A673 (cell line): ENCODE measurements at regions not wholly inside any gene's neighbourhood (a gene's known extent, or its start where the extent isn't known, plus 50 kb on each side); places are given as distances from the start of the nearest gene placed in this dataset.

Source experiments
- BruUV-seq: library from RNA; stranded (reverse); fragments of 400-500 nt; replicated peaks from 2 replicates; lab custom pipeline; 2021; lab: Mats Ljungman, UMichigan
- CTCF ChIA-PET: fragments of 300-600 bp; sonication (Branson Sonifier 250); formaldehyde crosslinking; loops from one replicate; lab custom pipeline; 2022; ENCODE audit warnings: antibody characterized with exemption; lab: Charles Lee
- POLR2A ChIA-PET: fragments of 300-600 bp; sonication (Branson Sonifier 250); formaldehyde crosslinking; loops from one replicate; lab custom pipeline; 2022; ENCODE audit warnings: antibody characterized with exemption; ENCODE audit not compliant: low non-redundant PET; lab: Charles Lee
- DNase-seq: peaks from one replicate; pipeline ENCODE4 v3.0.0-alpha.2; 2015; ENCODE audit warnings: low spot score
- H3K27ac ChIP-seq: fragments of 200-600 bp; sonication (generic); 2 replicates; pipeline ENCODE4 v1.5.1; 2016; ENCODE audit warnings: mixed run types, low read depth, mild to moderate bottlenecking, mixed read lengths, antibody characterized with exemption, low read length; ENCODE audit not compliant: poor library complexity, severe bottlenecking
- H3K27me3 ChIP-seq: fragments of 200-600 bp; sonication (generic); replicated peaks from 2 replicates; pipeline ENCODE4 v1.6.1; 2017; ENCODE audit warnings: mixed run types, low read depth, mild to moderate bottlenecking, mixed read lengths, antibody characterized with exemption, low read length; ENCODE audit not compliant: insufficient read depth, poor library complexity
- H3K36me3 ChIP-seq: fragments of 200-600 bp; sonication (generic); 2 replicates; pipeline ENCODE4 v1.6.1; 2016; ENCODE audit warnings: mixed run types, mild to moderate bottlenecking, mixed read lengths, antibody characterized with exemption, low read length; ENCODE audit not compliant: insufficient read depth, poor library complexity, severe bottlenecking
- H3K4me1 ChIP-seq: fragments of 200-600 bp; sonication (generic); 2 replicates; pipeline ENCODE4 v1.6.1; 2017; ENCODE audit warnings: mixed run types, mild to moderate bottlenecking, mixed read lengths, antibody characterized with exemption, low read length; ENCODE audit not compliant: insufficient read depth, poor library complexity, severe bottlenecking
- H3K4me3 ChIP-seq: fragments of 200-600 bp; sonication (generic); 2 replicates; pipeline ENCODE4 v1.5.1; 2016; ENCODE audit warnings: low read depth, mixed run types, mild to moderate bottlenecking, mixed read lengths, low read length; ENCODE audit not compliant: poor library complexity, severe bottlenecking
- H3K9me3 ChIP-seq: fragments of 200-600 bp; sonication (generic); 2 replicates; pipeline ENCODE4 v1.6.1; 2016; ENCODE audit warnings: mixed run types, low read depth, mild to moderate bottlenecking, mixed read lengths, antibody characterized with exemption, low read length; ENCODE audit not compliant: poor library complexity, severe bottlenecking
- EZH2 ChIP-seq: fragments of 200-600 bp; sonication (generic); IDR thresholded peaks from 2 replicates; pipeline ENCODE4 v1.6.1; 2017; ENCODE audit warnings: borderline replicate concordance, low read depth, mild to moderate bottlenecking, mixed read lengths, antibody characterized with exemption, low read length; ENCODE audit not compliant: poor library complexity, severe bottlenecking
- intact Hi-C: fragments of 100-400 bp; cut with micrococcal nuclease; formaldehyde crosslinking; loops from one replicate; pipeline ENCODE4 v1.10.0; 2022; ENCODE audit not compliant: unreplicated experiment
- TF ChIP-seq, protein P1 (sequence below): fragments of 300-800, 200-600 bp; sonication (generic); conservative IDR thresholded peaks from 2 replicates; pipeline ENCODE4 v1.5.1; 2017; ENCODE audit warnings: low read depth, mild to moderate bottlenecking, antibody characterized with exemption, low read length, moderate library complexity, mixed read lengths

- Histone ChIP-seq H3K27me3 (no peaks in the 10 kb centered on the region), H3K36me3 (no peaks in the 10 kb centered on the region), H3K27ac (no peak overlapping the region), H3K4me3 (no peak overlapping the region), H3K4me1 (no peaks in the 10 kb centered on the region), H3K9me3 (no peaks in the 10 kb centered on the region)
- DNase-seq, result no peak
- intact Hi-C loops, result no loop called here
- ChIA-PET POLR2A (no interaction called here), CTCF (interaction anchor here (0.5 kb wide), 1 partner anchor 14 kb away, joined by 4 read pairs; no protein-coding TSS in a partner anchor)
- TF ChIP-seq, protein P1, sequence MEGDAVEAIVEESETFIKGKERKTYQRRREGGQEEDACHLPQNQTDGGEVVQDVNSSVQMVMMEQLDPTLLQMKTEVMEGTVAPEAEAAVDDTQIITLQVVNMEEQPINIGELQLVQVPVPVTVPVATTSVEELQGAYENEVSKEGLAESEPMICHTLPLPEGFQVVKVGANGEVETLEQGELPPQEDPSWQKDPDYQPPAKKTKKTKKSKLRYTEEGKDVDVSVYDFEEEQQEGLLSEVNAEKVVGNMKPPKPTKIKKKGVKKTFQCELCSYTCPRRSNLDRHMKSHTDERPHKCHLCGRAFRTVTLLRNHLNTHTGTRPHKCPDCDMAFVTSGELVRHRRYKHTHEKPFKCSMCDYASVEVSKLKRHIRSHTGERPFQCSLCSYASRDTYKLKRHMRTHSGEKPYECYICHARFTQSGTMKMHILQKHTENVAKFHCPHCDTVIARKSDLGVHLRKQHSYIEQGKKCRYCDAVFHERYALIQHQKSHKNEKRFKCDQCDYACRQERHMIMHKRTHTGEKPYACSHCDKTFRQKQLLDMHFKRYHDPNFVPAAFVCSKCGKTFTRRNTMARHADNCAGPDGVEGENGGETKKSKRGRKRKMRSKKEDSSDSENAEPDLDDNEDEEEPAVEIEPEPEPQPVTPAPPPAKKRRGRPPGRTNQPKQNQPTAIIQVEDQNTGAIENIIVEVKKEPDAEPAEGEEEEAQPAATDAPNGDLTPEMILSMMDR, result no peak
- no TSS peak for BruUV-seq
These were observed 253.6 kb upstream of the NOX3 start for GRCh38 chr6:155709262-155709661.

- intact Hi-C loops, result no loop called here
- H3K4me1 ChIP-seq, result no peaks in the 10 kb centered on the region
- CTCF ChIA-PET, result no interaction called here
- H3K4me3 ChIP-seq, result no peak overlapping the region
- no peak for TF ChIP-seq EZH2
- TF ChIP-seq, protein P1, result no peak
- BruUV-seq, result no TSS peak
- no peaks in the 10 kb centered on the region for H3K36me3 ChIP-seq
- no peak overlapping the region for H3K27ac ChIP-seq
- H3K9me3 ChIP-seq, result no peaks in the 10 kb centered on the region
- POLR2A ChIA-PET, result no interaction called here
- no peaks in the 10 kb centered on the region for H3K27me3 ChIP-seq
- no peak for DNase-seq
These were observed 252.5 kb upstream of the NOX3 start for GRCh38 chr6:155708100-155708499.

DNA sequence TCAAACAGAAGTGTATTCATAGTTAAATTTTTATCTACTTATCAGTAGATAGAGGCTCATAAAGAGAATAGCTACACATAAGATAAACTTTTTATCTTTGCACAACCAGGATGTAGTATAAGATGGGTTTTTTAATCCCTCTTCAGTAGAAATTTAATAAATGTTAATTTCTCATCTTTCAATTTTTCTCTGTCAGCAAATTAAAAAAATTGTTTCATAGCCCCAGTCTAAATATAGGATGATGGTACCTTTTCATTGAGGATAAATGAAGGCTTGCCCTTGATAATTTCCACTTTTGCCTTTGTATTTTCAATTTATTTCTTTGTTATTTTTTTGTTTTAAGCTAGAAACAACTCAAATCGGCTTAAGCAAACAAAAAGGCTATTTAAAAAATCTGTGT, 251.2 kb upstream of the NOX3 start:
- no peak overlapping the region for H3K27ac ChIP-seq
- no peak overlapping the region for H3K4me3 ChIP-seq
- no peak for DNase-seq
- TF ChIP-seq EZH2, result no peak
- TF ChIP-seq, protein P1, result no peak
- no peaks in the 10 kb centered on the region for H3K9me3 ChIP-seq
- intact Hi-C loops, result no loop called here
- BruUV-seq, result no TSS peak
- H3K36me3 ChIP-seq, result no peaks in the 10 kb centered on the region
- POLR2A ChIA-PET, result no interaction called here
- CTCF ChIA-PET, result no interaction called here
- no peaks in the 10 kb centered on the region for H3K4me1 ChIP-seq
- no peaks in the 10 kb centered on the region for H3K27me3 ChIP-seq
